K562 (cell line): ENCODE measurements at regions not wholly inside any gene's neighbourhood (a gene's known extent, or its start where the extent isn't known, plus 50 kb on each side); places are given as distances from the start of the nearest gene placed in this dataset.

Experiments used
- ATAC-seq: fragments of 200-7000 bp; cut with Tn5 transposase; 3 replicates; pipeline ENCODE4 v1.9.1; 2020; ENCODE audit warnings: moderate library complexity
- BruUV-seq: library from RNA; stranded (reverse); fragments of 400-500 nt; replicated peaks from 2 replicates; lab custom pipeline; 2021; lab: Mats Ljungman, UMichigan
- CTCF ChIA-PET: fragments of 300-600 bp; formaldehyde crosslinking; extraction: SDS; loops from one replicate; lab custom pipeline; 2021; ENCODE audit warnings: low intra/inter-chr PET ratio; lab: Yijun Ruan, JAX
- POLR2A ChIA-PET: fragments of 300-600, 350-650 bp; sonication (Branson Sonifier 250); formaldehyde crosslinking; extraction: SDS; loops from one replicate; lab custom pipeline; 2021; ENCODE audit warnings: antibody characterized with exemption, inconsistent platforms; lab: Yijun Ruan, JAX
- DNase-seq, 4 experiments: peaks; one replicate each; pipeline versions ENCODE4 v3.0.0 to v3.0.0-alpha.2; 2011 to 2018; ENCODE audit warnings: low spot score in 3 of 4, mixed read lengths in 3 of 4; ENCODE audit errors: extremely low read depth in 1 of 4
- FAIRE-seq: peaks from 2 replicates; lab custom pipeline; 2011; peaks lifted over from hg19 to GRCh38; lab: Jason Lieb, UNC
- H2AFZ ChIP-seq: 2 replicates; pipeline ENCODE4 v1.6.0; 2011; ENCODE audit warnings: low read depth, low read length, control low read depth, inconsistent platforms
- H3K27ac ChIP-seq: fragments of 200-600 bp; 3 replicates; pipeline ENCODE4 v1.8.0; 2011; ENCODE audit warnings: low read depth, mild to moderate bottlenecking, control low read depth, inconsistent platforms, low read length, moderate library complexity, mixed read lengths; ENCODE audit errors: extremely low read depth
- H3K27me3 ChIP-seq, 2 experiments: fragments of 300-600 bp in 1 of 2; 2 replicates in 1 of 2; 3 replicates in 1 of 2; pipeline versions ENCODE4 v1.6.0 to v1.8.0; 2011; ENCODE audit warnings: inconsistent platforms in 2 of 2, low read length in 2 of 2, mild to moderate bottlenecking in 1 of 2, mixed read lengths in 1 of 2, moderate library complexity in 1 of 2; ENCODE audit not compliant: control insufficient read depth in 2 of 2, insufficient read depth in 2 of 2
- H3K36me3 ChIP-seq: fragments of 300-600 bp; 3 replicates; pipeline ENCODE4 v1.8.0; 2011; ENCODE audit warnings: mild to moderate bottlenecking, low read length, inconsistent platforms; ENCODE audit not compliant: control insufficient read depth, insufficient read depth
- H3K4me1 ChIP-seq, 2 experiments: fragments of 200-600 bp in 1 of 2; replicated peaks in 1 of 2; 2 replicates in 1 of 2; 3 replicates in 1 of 2; pipeline versions ENCODE4 v1.5.1 to v1.8.0; 2011; ENCODE audit warnings: inconsistent platforms in 2 of 2, low read length in 2 of 2, mild to moderate bottlenecking in 1 of 2, mixed read lengths in 1 of 2, moderate library complexity in 1 of 2; ENCODE audit not compliant: control insufficient read depth in 2 of 2, insufficient read depth in 2 of 2
- H3K4me2 ChIP-seq: 2 replicates; pipeline ENCODE4 v1.6.1; 2011; ENCODE audit warnings: low read length, control low read depth, inconsistent platforms, mixed read lengths; ENCODE audit not compliant: insufficient read depth
- H3K4me3 ChIP-seq: fragments of 200-600 bp; sonication (generic), shearing (Covaris generic); 2 replicates; pipeline ENCODE4 v1.5.1; 2016; ENCODE audit warnings: control low read depth, inconsistent platforms
- H3K79me2 ChIP-seq: fragments of 200-600 bp; 3 replicates; pipeline ENCODE4 v1.8.0; 2011; ENCODE audit warnings: low read length, inconsistent platforms; ENCODE audit not compliant: control insufficient read depth, insufficient read depth
- H3K9ac ChIP-seq, 2 experiments: 2 replicates each; pipeline versions ENCODE4 v1.6.0 to v1.6.1; 2011; ENCODE audit warnings: low read depth in 2 of 2, low read length in 2 of 2, control low read depth in 1 of 2, inconsistent platforms in 1 of 2, mild to moderate bottlenecking in 1 of 2, mixed read lengths in 1 of 2; ENCODE audit not compliant: insufficient read depth in 1 of 2
- H3K9me1 ChIP-seq: one replicate; pipeline ENCODE4 v1.6.0; 2011; ENCODE audit warnings: inconsistent platforms, mild to moderate bottlenecking, low read length, moderate library complexity; ENCODE audit not compliant: control insufficient read depth, insufficient read depth
- H3K9me3 ChIP-seq: replicated peaks from 2 replicates; pipeline ENCODE4 v1.5.1; 2011; ENCODE audit warnings: low read depth, low read length, inconsistent platforms; ENCODE audit not compliant: control insufficient read depth, insufficient read depth
- H4K20me1 ChIP-seq: replicated peaks from 2 replicates; pipeline ENCODE4 v1.6.1; 2011; ENCODE audit warnings: low read length, inconsistent platforms, mixed read lengths; ENCODE audit not compliant: control insufficient read depth, insufficient read depth
- CBFB ChIP-seq: sonication (generic); formaldehyde crosslinking; IDR thresholded peaks from 2 replicates; pipeline ENCODE4 v1.4.0; 2020; ENCODE audit warnings: mild to moderate bottlenecking, missing genetic modification reagents
- CLOCK ChIP-seq: fragments of 250-450 bp; sonication (Bioruptor Pico); IDR thresholded peaks from 2 replicates; pipeline ENCODE4 v1.4.0; 2020; ENCODE audit warnings: mild to moderate bottlenecking, moderate library complexity, borderline replicate concordance
- EP300 ChIP-seq: IDR thresholded peaks from 2 replicates; pipeline ENCODE4 v1.6.1; 2012; ENCODE audit warnings: low read length, improper control_type of control experiment
- LEF1 ChIP-seq: fragments of 450-650 bp; IDR thresholded peaks from 2 replicates; pipeline ENCODE4 v1.6.1; 2016; ENCODE audit warnings: mild to moderate bottlenecking
- MYC ChIP-seq, 2 experiments: fragments of 250-450 bp in 1 of 2; sonication (Bioruptor Pico) in 1 of 2; IDR thresholded peaks; 2 replicates each; pipeline versions ENCODE4 v1.5.1 to v1.6.1; 2012 to 2021; ENCODE audit warnings: low read depth in 2 of 2, borderline replicate concordance in 1 of 2, improper control_type of control experiment in 1 of 2, low read length in 1 of 2, mild to moderate bottlenecking in 1 of 2, moderate library complexity in 1 of 2
- NBN ChIP-seq: fragments of 450-650 bp; IDR thresholded peaks from 2 replicates; pipeline ENCODE4 v1.6.1; 2016; ENCODE audit warnings: low read depth, mild to moderate bottlenecking
- NFE2L1 ChIP-seq: fragments of 450-650 bp; IDR thresholded peaks from 2 replicates; pipeline ENCODE4 v1.6.1; 2016; ENCODE audit warnings: missing genetic modification characterization, low read depth, mild to moderate bottlenecking, missing compliant biosample characterization, moderate library complexity, borderline replicate concordance
- NFIC ChIP-seq: fragments of 450-650 bp; IDR thresholded peaks from 2 replicates; pipeline ENCODE4 v1.6.1; 2017; ENCODE audit warnings: mild to moderate bottlenecking, inconsistent platforms
- RAD21 ChIP-seq, 2 experiments: fragments of 250-450 bp in 1 of 2; fragments of 450-650 bp in 1 of 2; sonication (Bioruptor Pico) in 1 of 2; formaldehyde crosslinking in 1 of 2; IDR thresholded peaks in 1 of 2; conservative IDR thresholded peaks in 1 of 2; 2 replicates each; pipeline versions ENCODE4 v1.4.0 to v1.8.0; 2020 to 2022; ENCODE audit warnings: mild to moderate bottlenecking in 2 of 2, moderate library complexity in 1 of 2
- THRAP3 ChIP-seq: fragments of 450-650 bp; IDR thresholded peaks from 2 replicates; pipeline ENCODE4 v1.6.1; 2016; ENCODE audit warnings: mild to moderate bottlenecking, inconsistent platforms, borderline replicate concordance
- USF1 ChIP-seq: sonication (generic); formaldehyde crosslinking; IDR thresholded peaks from 2 replicates; pipeline ENCODE4 v1.9.0; 2022; ENCODE audit warnings: mild to moderate bottlenecking, missing genetic modification reagents
- ZBTB2 ChIP-seq: fragments of 450-650 bp; IDR thresholded peaks from 2 replicates; pipeline ENCODE4 v1.6.1; 2016; ENCODE audit warnings: antibody characterized with exemption
- ZFP30 ChIP-seq: fragments of 250-450 bp; sonication (Bioruptor Pico); IDR thresholded peaks from 2 replicates; pipeline ENCODE4 v1.8.0; 2022; ENCODE audit warnings: moderate library complexity, mild to moderate bottlenecking, inconsistent platforms, borderline replicate concordance
- ZSCAN32 ChIP-seq: fragments of 450-650 bp; formaldehyde crosslinking; IDR thresholded peaks from 2 replicates; pipeline ENCODE4 v1.4.0; 2020; ENCODE audit warnings: mild to moderate bottlenecking, moderate library complexity
- WGBS: fragments of 100-300 bp; shearing (Covaris generic); methylation state at CpG from one replicate; pipeline ENCODE4 v1.1.6; 2016; ENCODE audit warnings: low coverage, mixed read lengths; ENCODE audit not compliant: insufficient coverage; ENCODE audit errors: missing lambda C conversion rate; 5-methylcytosine and 5-hydroxymethylcytosine counted together
- in situ Hi-C: fragments of 300-500 bp; cut with MboI; formaldehyde crosslinking; loops from 4 replicates; pipeline ENCODE4 v1.15.0; 2018; ENCODE audit warnings: inconsistent platforms, mixed read lengths
- intact Hi-C: fragments of 100-400 bp; cut with micrococcal nuclease; formaldehyde crosslinking; loops from 2 replicates; pipeline ENCODE4 v1.14.2; 2022

- in situ Hi-C loops (no loop called here), intact Hi-C loops (no loop called here)
- H3K27ac ChIP-seq = no peak overlapping the region
- no peaks in the 10 kb centered on the region for H3K9me3 ChIP-seq
- no peaks in the 10 kb centered on the region for H3K9me1 ChIP-seq
- no peak for DNase-seq
- no peaks in the 10 kb centered on the region for H4K20me1 ChIP-seq
- ChIA-PET POLR2A (no interaction called here), CTCF (no interaction called here)
- no peaks in the 10 kb centered on the region for H3K36me3 ChIP-seq
- no peaks in the 10 kb centered on the region for H3K4me1 ChIP-seq
- no peaks in the 10 kb centered on the region for H3K79me2 ChIP-seq
- ATAC-seq = no peak
- 0% methylated on average over 2 of the region's 2 CpGs for WGBS
- no peak overlapping the region for H3K4me2 ChIP-seq
- no peaks in the 10 kb centered on the region for H3K27me3 ChIP-seq
- FAIRE-seq = no peak
- no peak for TF ChIP-seq NBN
- TF ChIP-seq RAD21 (CRISPR knock-in tag; conservative IDR thresholded peaks at IDR 0.05 in 1 of 2, IDR thresholded peaks at IDR 0.05 in 1 of 2) = no peak
- no peak for TF ChIP-seq LEF1
- TF ChIP-seq NFE2L1 (tag) = no peak
- no peak for TF ChIP-seq CBFB
- no peak for TF ChIP-seq NFIC
- TF ChIP-seq MYC (IDR thresholded peaks at IDR 0.05; ENCODE audit: low read depth, low read length) = no peak
- no peak for TF ChIP-seq MYC (CRISPR knock-in tag; IDR thresholded peaks at IDR 0.05; ENCODE audit: borderline replicate concordance, low read depth)
- TF ChIP-seq ZFP30 (CRISPR knock-in tag) = no peak
- TF ChIP-seq ZBTB2 = no peak
- TF ChIP-seq ZSCAN32 (CRISPR knock-in tag) = no peak
- TF ChIP-seq USF1 (CRISPR knock-in tag) = no peak
- no peak for TF ChIP-seq CLOCK (CRISPR knock-in tag)
- TF ChIP-seq EP300 = no peak
- no peak for TF ChIP-seq THRAP3
- no peak overlapping the region for H2AFZ ChIP-seq
- no peak overlapping the region for H3K4me3 ChIP-seq
- no TSS peak for BruUV-seq
- H3K9ac ChIP-seq = no peak overlapping the region
These were observed 307.9 kb upstream of the PRMT6 start for GRCh38 chr1:106748606-106749005.
